Embryonic facial prominence (tissue), 1 donor: ENCODE measurements at regions not wholly inside any gene's neighbourhood (a gene's known extent, or its start where the extent isn't known, plus 50 kb on each side); places are given as distances from the start of the nearest gene placed in this dataset.
"Not testable (repeated sequence)": the region's sequence is repeated elsewhere in the genome, so short reads cannot be mapped to it uniquely, and the experiment has no call there.

Experiments used
- DNase-seq: peaks from one replicate; pipeline ENCODE4 v3.0.0-alpha.2; 2016; ENCODE audit errors: extremely low spot score

DNA sequence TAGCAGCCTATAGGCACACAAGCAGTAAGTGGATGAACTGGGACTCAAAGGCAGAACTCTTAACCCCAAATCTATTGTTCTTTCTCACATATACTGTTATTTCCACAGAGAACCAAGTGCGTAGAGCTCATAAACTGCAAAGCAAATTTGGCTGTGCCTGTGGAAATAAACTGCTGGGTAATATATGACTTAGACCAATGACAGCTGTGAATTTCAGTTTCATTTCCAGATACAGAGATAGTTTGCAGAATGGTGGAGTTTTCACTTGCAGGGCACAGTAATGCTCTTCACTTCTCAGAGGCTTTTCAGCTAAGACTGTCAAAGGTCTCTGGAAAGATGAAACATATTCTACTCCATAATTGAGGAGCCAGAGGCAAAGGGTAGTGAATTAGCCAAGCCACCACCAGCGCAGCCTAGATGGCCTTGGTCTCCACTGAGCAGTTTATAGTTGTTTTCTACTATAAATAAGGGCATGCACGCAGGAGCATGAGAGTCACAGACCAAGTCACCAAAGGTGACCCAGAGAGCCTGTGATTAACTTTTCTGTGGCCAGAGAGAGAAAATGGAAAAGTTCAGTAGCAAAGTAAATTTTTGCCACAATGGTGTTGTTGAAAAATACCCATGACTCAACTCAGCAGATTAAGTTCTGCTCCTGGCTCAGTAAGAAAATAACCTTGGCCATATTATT lies 180.7 kb upstream of the GRM7 start:
- no peak for DNase-seq

DNA sequence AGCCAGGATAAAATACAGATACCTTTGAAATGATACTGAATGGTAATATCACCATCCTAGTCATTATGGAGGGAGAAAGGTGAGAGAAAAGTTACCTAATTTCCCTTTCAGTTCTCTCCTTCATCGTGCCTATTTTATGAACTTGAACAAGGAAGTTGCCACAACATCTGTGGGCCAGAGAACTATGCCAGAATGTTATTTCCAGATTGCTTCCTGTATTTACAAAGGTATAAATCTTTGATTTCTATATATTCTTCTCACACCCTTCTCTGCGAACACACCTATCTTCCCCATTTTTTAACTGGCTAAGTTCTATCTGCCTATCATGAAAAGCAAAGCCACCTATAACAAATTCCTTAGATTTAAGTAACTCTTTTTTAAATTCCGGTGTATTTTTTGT lies 163.6 kb upstream of the GRM7 start:
- DNase-seq: no peak

DNA sequence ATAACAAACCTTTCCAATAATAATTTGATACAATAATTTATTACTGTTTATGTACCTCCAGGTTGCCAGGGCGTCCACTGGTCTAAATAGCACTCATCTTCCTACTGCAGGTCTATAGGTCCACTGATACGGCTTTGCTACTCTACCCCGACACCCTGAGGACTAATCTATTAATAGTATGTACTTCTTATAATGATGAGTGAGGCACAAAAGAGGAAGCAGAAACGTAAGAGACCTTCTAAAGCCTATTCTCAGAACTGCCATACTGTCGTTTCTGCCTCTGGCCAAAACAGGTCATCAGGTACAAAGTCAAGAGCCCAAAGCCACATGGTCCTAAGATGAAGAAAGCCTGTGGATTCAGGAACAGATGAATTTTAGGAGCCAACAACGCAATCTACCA lies 163.2 kb upstream of the GRM7 start:
- DNase-seq: no peak

DNA sequence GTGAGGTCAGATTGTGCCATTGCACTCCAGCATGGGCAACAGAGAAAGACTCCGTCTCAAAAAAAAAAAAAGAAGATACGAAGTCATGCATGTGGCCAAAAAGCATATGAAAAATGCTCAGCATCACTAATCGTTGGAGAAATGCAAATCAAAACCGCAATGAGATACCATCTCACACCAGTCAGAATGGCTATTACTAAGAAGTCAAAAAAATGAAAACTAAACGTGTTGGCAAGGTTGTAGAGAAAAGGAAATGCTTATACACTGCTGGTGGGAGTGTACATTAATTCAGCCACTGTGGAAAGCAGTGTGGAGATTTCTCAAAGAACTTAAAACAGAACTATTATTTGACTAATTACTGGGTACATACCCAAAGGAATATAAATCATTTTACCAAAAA lies 156.1 kb upstream of the GRM7 start:
- not testable (repeated sequence) for DNase-seq

DNA sequence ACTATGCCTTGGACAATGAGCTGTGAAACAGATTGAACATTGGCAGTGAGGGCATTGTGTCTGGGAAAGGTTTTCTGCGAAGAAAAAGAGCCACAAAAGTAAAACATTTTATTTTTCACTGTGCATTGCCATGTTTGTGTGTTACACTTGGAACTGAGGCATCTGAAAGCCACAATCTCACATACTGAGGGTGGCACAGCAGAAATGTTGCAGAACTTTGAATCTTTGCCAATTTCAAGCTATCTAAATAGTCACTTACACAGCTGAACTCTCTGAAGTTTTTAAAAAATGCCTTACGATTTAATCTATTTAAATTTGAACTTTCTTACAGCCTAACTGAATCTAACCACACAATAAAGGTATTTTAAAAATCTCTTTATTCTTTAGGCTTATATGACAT lies 154.1 kb upstream of the GRM7 start:
- DNase-seq: no peak

DNA sequence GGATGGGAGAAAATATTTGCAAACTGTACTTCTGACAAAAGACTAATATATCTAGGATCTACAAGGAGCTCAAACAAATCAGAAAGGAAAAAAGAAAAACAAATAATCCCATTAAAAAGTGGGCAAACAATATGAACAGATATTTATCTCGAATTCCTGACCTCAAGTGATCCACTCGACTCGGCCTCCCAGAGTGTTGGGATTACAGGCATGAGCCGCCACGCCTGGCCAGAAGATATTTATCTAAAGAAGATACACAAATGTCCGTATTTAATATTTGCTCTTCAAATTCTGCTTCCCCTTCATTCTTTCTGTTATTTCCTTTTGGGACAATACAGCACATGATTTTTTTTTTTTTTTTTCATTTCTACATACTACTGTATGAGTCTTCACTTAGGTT lies 151.7 kb upstream of the GRM7 start:
- no peak for DNase-seq

DNA sequence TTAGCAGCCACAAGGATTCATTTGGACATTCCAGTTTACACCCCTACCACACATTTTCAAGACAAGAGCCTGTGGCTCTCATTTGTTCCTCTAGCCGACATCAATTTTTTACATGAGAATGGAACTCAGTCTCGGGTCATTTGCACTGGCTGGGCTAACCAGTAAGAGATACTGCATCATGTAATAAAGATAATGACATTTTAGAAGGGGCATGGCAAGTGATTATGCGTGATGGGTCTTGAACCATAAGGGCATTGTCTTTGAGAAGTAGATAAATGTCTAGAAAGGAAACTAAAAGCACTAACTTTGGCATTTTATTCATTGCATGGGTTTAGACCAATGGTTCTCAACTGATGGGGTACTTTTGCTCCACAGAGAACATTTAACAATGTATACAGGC lies 146.0 kb upstream of the GRM7 start:
- DNase-seq: no peak

DNA sequence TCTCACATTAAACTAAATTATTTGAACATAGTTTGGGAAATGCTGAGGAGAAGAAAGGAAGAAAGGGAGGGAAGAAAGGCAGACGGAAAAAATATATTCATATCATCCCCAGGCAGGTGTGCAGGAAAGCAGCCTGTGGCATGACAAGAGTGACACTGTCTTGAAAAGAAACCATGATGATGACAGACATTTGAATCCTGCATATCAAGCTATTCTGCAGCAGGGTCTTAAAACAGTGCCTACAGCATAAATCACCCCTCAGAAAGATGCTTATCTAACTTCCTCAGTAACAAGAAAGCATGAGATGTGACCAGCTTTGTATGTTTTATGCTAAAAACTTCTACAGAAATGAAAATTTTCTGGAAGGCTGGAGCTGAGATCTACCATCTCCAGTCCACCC lies 144.5 kb upstream of the GRM7 start:
- DNase-seq: no peak

DNA sequence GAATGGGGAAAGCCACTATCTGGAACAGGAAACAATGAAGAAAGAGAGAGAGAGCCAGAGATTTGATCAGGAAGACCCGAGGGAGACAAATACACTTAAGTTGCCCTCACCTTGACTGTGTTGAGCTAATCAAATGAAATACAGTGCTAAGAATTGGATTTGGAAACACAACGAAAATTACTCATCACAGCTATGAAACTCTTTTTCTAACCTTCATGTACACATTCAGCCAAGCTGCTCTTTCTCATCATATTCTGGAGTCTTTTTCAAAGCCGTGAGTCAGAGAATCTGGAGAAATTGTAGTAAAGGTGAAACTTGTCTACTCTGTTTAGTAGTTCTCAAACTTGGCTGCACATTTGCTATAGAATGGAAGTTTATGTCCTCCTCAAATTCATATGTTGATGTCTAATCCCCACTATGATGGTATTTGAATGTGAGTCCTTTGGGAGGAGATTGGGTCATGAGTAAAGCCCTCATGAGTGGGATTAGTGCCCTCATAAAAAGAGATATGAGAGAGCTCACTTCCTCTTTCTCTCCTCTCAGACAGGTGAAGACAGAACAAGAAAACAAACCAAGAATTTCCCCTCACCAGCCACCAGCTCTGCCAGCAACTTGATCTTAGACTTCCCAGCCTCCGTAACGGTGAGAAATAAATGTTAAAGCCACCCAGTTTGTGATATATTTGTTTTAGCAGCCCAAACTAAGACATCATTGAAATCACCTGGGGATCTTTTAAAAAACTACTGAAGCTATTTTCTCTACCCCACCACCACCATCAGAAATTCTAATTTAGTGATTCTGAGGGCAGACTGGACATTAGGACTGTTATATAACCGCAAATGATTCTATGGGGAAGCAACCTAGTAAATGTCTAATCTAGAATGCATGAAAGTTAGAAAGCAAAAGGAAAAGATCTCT lies 143.6 kb upstream of the GRM7 start:
- no peak for DNase-seq

DNA sequence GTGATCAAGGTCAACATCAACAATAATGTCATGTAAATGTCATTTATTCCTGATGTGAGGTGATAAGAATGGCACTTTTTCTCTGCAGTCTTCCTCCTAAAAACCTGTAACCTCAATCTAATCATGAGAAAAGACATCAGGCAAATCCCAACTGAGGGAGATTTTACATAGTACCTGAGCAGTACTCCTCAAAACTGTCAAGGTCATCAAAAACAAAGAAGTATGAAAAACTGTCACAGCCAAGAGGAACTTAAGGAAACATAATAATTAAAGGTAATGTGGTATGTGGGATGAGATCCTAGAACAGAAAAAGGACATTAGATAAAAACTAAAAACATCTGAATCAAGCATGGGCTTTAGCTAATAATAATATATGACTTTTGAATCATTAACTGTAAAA lies 140.9 kb upstream of the GRM7 start:
- no peak for DNase-seq

DNA sequence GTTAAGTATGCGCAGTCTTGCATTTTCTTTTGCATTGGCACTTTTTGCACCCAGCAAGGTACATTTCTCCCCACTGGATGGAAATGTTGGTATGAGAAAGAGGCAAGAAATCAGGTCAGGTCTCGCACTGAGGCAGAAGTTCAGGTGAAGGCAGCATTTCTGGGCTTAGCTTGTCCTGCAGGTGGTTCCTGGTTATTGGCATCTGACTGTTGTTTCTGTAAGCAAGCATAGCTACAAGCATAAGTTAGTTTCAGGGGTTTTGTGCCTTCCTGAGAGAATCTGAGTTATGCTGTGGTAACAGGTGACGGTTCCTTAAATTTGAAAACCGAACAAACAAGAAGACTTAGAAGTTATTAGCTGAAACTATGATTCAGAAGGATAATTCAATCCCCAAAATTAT lies 139.4 kb upstream of the GRM7 start:
- DNase-seq: no peak

DNA sequence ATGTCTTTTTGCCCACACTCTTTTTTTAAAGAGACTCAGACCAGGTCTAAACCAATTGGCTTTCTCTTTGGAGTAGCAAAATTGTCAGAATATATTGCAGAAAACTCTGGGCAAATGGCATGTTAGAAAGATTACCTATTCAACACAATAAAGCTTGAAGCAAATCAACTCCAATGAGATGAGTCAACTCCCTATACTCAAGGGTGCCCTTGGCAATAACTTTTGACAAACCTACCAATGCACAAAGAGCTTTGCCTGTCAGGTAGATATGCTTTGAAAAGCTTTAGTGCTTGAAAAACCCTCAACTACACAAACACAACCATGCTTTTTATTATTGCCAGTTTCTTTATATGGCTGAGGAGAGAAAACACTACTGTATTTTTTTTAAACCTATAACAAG lies 137.7 kb upstream of the GRM7 start:
- no peak for DNase-seq

DNA sequence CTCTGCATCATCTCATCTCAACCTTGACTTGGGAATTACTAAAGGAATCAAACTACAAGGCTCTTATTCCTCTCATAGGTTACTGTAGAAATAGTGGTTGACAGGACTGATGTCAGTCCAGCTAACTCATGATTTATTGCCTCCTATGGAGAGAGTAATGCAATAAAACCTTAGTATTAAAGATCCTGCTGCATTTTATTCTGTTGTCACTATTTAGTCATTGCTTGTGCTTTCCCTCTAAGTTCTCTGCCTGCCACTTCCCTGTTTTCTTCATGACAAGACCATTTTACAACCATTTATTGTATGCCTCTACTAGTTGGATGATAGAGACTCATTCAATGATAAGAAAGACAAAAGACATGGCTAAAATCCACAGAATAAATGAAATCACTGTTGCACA lies 134.1 kb upstream of the GRM7 start:
- DNase-seq: no peak

DNA sequence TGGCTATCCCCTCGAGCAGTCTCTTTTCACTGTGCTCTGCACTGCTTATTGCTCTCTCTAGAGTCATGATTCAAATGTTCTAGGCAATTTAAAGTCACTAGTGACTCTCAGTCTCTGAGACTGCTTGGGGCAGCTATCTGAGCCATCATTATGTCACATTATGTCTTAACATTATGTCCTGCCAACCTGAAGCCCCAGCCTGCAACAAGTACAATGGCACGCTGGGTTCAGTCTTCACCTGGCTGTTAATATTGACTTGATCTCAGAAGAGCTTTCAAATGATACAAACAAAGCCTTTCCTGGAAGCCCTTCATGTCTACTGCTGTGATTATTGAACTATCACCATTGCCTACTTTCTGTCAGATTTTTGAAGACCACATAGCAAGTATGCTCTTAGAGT lies 128.1 kb upstream of the GRM7 start:
- no peak for DNase-seq

DNA sequence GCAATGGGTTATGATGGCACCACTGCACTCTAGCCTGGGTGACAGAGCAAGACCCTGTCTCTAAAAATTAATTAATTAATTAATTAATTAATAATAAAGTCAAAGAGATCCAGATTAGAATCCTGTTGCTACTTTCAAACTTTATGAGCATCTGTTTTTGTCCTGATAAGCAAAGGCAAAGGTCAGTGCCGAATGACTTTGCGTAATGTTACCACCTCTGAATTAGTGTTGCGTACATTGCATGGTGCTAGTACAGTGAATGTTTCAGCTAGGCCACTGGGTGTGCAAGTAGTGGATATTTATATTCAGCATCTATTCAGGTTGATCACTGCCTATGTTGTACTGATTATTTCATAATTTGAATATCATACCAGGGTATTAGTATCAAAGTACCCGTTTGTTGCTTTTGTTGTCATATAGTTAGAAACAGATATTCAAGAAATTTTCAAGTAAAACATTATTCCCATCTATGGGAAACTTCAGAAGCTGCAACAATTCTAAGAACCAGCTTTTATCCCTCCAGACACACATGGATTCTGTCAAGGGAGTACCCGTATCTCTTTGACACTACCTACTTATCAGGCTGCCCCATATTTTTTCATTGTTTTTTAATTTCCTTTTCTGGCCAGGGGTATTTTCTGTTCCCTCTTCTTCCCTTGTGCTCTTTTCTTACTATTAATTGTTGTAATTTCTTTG lies 127.1 kb upstream of the GRM7 start:
- no peak for DNase-seq

DNA sequence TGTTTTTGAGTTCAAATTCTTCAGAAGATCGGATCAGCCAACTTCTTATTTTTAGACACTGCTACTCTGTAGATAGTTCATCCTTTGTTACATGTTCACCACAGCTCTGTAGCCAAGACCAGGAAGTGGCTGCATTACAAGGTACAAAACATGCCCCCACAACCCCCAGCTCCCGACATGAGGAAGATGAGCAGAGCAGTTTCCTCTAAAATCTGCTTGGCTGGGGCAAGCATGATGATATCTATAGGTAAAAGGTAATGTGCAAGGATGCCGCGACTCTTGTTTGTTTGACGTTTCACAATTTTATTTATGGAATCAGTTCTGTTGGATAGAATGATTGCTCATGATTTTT lies 126.5 kb upstream of the GRM7 start:
- DNase-seq: no peak

DNA sequence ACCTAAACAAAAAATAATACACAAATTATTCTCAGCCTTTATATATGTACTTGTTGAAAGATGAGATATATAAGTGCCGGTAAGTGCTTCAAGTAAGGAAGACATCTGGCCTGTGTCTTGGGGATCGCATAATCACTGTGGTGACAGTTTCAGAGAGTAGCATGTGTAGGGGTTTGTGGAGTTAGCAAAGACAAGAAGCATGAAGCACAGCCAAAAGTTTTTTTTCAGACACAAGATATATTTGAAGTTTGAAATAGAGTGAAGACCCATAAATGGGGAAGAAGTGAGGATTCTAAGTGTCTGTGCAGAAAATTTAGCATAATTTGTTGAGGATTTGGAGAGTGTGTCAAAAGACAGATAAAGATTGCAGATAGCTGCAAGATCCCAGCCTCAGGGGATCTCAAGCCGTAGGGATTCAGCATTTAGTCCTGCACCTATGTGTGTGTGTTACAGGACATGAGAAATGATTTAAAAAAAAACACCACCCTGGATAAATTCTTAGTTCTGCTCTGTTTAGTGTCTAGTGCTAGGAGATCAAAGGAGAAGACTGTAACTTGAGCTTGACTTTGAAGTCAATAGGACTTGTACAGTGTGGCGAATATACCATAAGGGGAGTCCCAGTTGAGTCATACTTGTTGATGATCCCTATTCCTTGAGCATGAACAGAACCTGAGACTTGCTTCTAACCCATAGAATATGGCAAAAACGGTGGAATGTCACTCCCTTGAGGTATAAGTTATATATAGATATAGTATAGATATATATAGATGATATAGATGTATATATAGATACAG lies 123.9 kb upstream of the GRM7 start:
- no peak for DNase-seq

DNA sequence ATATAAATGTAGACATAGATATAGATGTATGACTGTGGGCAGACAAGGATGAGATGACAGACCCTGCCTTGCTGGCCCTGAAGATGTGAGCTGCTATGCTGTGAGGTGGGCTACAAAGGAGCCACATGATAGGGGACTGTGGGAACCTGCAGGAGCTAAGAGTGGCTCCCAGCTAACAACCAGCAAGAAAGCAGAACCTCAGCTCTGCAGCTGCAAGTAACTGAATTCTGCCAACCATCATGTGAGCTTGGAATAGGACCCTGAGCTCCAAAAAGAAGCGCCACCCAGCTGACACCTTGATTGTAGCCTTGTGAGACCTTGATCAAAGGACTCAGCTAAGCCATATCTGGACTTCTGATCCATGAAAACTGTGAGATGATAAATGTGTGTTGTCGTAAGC lies 123.3 kb upstream of the GRM7 start:
- DNase-seq: no peak

DNA sequence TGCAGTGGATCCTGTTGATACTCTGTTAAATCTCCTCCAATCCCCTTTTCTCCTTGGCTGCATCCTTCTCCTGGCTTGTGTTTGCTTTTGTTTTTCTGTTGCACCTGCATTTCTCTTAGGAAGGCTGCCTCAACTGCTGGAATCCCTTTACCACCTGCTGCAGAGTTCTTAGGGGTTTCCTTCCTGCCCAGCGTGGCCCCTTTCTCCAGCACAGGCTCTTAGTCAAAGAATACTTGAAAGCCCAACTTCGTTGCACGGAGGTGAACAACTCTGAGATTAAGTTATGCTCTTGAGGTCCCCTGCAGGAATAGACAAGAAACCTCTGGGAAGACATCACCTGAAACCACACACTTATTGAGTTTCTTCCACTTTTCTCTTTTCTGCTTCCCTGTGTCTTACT lies 121.6 kb upstream of the GRM7 start:
- no peak for DNase-seq

DNA sequence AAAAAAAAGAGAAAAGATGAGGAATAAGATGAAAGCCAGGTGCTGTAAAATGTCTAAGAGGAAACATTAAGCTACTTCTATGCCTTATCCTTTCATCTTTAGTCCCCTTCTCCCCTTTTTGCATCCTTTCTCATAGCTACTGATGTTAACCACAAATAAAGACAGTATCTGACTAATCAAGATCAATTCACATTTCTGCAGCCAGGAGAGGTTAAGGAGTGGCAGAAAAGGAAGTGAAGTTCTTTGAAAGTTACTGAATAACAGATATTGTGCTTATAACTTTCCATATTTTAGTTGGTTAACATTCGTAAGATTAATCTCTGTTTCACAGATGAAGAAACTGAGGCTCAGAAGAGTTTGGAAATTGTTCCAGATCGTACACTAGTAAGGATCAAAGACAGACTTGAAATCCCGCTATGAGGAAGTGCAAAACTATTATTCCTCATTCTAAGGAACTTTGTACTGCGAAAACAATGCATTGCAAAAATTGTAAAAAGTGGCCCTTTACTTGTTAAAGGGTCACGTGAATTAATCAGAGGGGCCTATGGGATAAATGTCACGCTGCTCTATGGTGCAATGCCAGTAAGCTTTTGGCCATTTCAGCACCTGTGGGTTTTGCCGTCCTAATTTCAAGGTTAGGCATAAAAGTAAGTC lies 117.7 kb upstream of the GRM7 start:
- DNase-seq: no peak

DNA sequence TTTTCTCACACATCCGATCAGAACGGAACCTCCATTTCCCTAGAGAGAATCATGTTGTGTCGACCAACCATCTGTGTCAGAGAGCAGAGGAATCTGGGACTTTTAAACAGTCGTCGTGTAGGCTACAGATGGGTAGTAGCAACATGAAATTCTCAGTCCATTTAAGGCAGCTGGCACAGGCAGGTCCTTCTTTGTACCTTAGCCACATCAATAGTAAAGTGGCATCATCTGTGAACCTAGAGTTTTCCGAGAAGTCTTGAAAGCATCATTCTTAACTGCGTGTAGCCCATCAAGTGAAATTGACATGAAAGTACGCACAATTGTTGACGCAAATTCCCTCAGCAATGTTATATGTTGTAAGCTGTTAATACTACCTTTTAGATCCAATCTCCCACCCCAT lies 114.5 kb upstream of the GRM7 start:
- no peak for DNase-seq

DNA sequence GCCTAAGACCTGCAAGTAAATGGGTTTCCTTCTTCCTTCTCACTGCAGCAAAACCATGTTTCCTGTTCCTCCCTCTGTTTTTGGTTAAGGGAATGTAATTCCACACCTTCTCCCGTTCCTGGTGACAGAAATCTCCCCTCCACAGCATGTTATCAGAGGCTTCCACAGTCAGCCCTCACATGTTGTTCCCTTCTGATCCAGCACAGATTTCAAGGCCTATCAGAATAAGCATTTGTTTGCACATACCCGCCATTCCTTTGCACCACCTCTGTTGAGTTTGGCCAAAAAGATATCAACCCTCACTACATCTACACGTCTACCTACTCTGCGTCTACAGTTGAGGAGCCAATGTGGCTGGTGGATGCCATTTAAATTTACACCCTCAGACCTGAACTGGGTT lies 113.9 kb upstream of the GRM7 start:
- no peak for DNase-seq
